Fibroblast of the aortic adventitia (primary cell): ENCODE measurements at regions not wholly inside any gene's neighbourhood (a gene's known extent, or its start where the extent isn't known, plus 50 kb on each side); places are given as distances from the start of the nearest gene placed in this dataset.

Experiments used
- DNase-seq: peaks from one replicate; pipeline ENCODE4 v3.0.0-alpha.2; 2010; ENCODE audit warnings: low read depth
- H3K4me3 ChIP-seq: 2 replicates; pipeline ENCODE4 v1.5.1; 2011; ENCODE audit warnings: low read depth, mild to moderate bottlenecking, control low read depth, low read length, moderate library complexity
- TF ChIP-seq, protein P1 (sequence below): IDR thresholded peaks from 2 replicates; pipeline ENCODE4 v1.5.1; 2011; ENCODE audit warnings: mild to moderate bottlenecking, low read length, control low read depth, inconsistent platforms; ENCODE audit not compliant: insufficient read depth

DNA sequence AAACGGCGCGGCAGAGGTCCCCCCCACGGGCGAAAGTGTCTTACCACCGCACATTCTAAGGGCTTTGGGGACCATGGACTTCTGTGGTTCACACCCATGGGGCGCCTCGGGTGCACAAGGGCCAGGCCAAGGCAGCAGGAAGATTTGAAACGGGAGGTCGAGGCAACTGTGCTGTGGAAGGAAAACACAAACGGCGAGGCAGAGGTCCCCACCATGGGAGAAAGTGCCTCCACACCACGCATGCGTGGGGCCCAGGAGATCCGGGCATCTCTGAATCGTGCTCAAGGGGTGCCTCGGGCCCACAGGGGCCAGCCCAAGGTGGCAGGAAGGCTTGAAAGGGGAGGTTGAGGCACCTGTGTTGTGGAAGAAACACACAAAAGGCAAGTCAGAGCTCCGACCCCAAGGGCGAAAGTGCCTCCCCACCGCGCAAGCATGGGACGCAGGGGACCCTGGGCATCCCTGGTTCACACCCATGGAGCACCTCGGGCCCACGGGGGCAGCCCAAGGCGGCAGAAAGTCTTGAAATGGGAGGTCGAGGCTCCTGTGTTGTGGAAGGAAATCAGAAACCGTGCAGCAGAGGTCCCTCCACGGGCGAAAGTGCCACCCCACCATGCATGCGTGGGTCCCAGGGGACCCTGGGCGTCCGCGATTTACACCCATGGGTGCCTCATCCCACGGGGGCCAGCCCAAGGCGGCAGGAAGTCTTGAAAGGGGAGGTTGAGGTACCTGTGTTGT, 371.0 kb downstream of the ALG10 start:
- TF ChIP-seq, protein P1, sequence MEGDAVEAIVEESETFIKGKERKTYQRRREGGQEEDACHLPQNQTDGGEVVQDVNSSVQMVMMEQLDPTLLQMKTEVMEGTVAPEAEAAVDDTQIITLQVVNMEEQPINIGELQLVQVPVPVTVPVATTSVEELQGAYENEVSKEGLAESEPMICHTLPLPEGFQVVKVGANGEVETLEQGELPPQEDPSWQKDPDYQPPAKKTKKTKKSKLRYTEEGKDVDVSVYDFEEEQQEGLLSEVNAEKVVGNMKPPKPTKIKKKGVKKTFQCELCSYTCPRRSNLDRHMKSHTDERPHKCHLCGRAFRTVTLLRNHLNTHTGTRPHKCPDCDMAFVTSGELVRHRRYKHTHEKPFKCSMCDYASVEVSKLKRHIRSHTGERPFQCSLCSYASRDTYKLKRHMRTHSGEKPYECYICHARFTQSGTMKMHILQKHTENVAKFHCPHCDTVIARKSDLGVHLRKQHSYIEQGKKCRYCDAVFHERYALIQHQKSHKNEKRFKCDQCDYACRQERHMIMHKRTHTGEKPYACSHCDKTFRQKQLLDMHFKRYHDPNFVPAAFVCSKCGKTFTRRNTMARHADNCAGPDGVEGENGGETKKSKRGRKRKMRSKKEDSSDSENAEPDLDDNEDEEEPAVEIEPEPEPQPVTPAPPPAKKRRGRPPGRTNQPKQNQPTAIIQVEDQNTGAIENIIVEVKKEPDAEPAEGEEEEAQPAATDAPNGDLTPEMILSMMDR = no peak
- no peak for DNase-seq
- no peak overlapping the region for H3K4me3 ChIP-seq

DNA sequence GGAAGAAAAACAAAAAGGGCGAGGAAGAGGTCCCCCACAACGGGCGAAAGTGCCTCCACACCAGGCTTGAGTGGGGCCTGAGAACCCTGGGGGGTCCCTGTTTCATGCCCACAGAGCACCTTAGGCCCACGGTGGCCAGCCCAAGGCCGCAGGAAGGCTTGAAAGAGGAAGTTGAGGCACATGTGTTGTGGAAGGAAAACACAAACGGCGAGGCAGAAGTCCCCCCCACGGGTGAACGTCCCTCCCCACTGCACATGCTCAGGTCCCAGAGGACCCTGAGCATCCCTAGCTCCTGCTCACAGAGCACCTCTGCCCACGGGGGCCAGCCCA, 371.5 kb downstream of the ALG10 start:
- no peak for DNase-seq
- H3K4me3 ChIP-seq = no peak overlapping the region
- TF ChIP-seq, protein P1 = no peak

DNA sequence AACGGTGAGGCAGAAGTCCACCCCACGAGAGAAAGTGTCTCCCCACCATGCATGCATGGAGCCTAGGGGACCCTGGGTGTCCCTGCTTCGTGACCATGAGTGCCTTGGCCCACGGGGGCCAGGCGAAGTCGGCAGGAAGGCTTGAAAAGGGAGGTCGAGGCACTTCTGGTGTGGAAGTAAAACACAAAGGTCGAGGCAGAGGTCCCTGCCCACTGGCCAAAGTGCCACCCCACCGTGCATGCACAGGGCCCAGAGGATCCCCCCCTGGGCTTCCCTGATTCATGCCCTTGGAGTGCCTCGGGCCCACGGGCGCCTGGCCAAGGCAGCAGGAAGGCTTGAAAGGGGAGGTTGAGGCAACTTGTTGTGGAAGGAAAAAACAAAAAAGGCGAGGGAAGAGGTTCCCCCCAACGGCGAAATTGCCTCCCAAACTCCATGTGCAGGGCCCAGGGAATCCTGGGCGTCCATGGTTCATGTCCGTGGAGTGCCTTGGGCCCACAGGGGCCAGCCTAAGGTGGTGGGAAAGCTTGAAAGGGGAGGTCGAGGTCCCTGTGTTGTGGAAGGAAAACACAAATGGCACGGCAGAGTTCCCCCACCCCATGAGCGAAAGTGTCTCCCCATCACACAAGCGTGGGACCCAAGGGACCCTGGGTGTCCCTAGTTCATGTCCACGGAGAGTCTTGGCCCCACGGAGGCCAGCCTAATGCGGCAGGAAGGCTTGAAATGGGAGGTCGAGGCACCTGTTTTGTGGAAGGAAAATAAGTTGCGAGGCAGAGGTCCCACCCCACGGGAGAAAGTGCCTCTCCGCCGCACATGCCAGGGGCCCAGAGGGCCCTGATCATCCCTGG, 372.1 kb downstream of the ALG10 start:
- TF ChIP-seq, protein P1 = no peak
- no peak for DNase-seq
- no peak overlapping the region for H3K4me3 ChIP-seq

DNA sequence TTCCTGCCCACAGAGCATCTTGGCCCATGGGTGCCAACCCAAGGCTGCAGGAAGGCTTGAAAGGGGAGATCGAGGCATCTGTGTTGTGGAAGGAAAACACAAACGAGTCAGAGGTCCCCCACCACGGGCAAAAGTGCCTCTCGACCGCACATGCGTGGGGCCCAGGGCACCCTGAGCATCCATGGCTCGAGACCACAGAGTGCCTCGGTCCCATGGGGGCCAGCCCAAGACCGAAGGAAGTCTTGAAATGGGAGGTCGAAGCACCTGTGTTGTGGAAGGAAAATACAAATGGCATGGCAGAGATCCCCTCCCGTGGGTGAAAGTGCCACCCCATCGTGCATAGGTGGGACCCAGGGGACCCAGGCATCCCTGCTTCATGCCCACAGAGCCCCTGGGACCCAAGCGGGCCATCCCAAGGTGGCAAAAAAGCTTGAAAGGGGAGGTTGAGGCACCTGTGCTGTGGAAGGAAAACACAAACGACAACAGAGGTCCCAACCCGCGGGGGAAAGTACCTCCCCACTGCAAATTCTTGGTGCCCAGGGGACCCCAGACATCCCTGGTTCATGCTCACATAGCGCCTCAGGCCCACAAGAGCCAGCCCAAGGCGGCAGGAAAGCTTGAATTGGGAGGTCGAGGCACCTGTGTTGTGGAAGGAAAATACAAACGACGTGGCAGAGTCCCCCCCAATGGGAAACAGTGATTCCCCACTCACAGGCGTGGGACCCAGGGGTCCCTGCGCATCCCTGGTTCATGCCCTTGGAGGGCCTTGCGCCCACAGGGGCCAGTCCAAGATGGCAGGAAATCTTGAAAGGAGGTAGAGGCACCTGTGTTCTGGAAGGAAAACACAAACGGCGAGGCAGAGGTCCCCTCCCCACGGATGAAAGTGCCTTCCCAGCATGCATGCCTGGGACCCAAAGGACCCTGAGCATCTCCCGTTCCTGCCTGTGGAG, 373.0 kb downstream of the ALG10 start:
- H3K4me3 ChIP-seq = no peak overlapping the region
- DNase-seq = no peak
- TF ChIP-seq, protein P1 = no peak

DNA sequence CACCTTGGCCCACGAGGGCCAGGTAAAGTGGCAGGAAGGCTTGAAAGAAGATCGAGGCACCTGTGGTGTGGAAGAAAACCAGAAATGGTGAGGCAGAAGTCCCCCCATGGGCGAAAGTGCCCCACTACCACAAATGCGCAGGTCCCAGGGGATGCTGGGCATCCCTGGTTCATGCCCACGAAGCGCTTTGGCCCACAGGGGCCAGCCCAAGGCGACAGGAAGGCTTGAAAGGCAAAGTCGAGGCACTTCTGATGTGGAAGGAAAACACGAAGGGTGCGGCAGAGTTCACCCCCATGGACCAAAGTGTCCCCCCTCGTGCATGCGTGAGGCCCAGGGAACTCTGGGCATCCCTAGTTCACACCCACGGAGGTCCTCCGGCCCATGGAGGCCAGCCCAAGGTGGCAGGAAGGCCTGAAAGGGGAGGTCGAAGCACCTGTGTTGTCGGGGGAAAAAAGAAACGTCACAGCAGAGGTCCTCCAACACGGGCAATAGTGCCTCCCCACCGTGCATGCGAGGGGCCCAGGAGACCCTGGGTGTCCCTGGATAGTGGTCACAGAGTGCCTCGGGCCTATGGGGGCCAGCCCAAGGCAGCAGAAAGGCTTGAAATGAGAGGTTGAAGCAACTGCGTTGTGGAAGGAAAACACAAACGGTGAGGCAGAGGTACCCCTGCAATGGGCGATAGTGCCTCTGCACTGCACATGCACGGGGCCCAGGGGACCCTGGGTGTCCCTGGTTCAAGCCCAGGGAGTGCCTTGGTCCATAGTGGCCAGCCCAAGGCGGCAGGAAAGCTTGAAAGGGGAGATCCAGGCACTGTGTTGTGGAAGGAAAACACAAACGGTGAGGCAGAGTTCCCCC, 373.9 kb downstream of the ALG10 start:
- DNase-seq = no peak
- TF ChIP-seq, protein P1 = no peak
- no peak overlapping the region for H3K4me3 ChIP-seq
